Tibial nerve (tissue), 4 donors: ENCODE measurements at regions not wholly inside any gene's neighbourhood (a gene's known extent, or its start where the extent isn't known, plus 50 kb on each side); places are given as distances from the start of the nearest gene placed in this dataset.

ENCODE experiments used
- EP300 ChIP-seq, 2 donors: sonication (generic); formaldehyde crosslinking; IDR thresholded peaks; one replicate each; pipeline ENCODE4 v1.6.1; 2017; ENCODE audit warnings: antibody characterized with exemption in 2 of 2, mild to moderate bottlenecking in 1 of 2
- POLR2A ChIP-seq, 2 donors: fragments of 450-650 bp; IDR thresholded peaks; one replicate each; pipeline ENCODE4 v1.6.1; 2017; ENCODE audit warnings: antibody characterized with exemption in 2 of 2, mild to moderate bottlenecking in 2 of 2, moderate library complexity in 2 of 2
- TF ChIP-seq, protein P1 (sequence below), 5 experiments: fragments of 200-600 bp in 3 of 5; fragments of 450-650 bp in 2 of 5; sonication (generic) in 3 of 5; IDR thresholded peaks; one replicate each; pipeline ENCODE4 v1.5.1; 2016 to 2019; ENCODE audit warnings: antibody characterized with exemption in 5 of 5, mild to moderate bottlenecking in 3 of 5, moderate library complexity in 2 of 5

- no peak for TF ChIP-seq POLR2A (IDR thresholded peaks at IDR 0.05)
- TF ChIP-seq EP300 (IDR thresholded peaks at IDR 0.05), result no peak
- TF ChIP-seq, protein P1, sequence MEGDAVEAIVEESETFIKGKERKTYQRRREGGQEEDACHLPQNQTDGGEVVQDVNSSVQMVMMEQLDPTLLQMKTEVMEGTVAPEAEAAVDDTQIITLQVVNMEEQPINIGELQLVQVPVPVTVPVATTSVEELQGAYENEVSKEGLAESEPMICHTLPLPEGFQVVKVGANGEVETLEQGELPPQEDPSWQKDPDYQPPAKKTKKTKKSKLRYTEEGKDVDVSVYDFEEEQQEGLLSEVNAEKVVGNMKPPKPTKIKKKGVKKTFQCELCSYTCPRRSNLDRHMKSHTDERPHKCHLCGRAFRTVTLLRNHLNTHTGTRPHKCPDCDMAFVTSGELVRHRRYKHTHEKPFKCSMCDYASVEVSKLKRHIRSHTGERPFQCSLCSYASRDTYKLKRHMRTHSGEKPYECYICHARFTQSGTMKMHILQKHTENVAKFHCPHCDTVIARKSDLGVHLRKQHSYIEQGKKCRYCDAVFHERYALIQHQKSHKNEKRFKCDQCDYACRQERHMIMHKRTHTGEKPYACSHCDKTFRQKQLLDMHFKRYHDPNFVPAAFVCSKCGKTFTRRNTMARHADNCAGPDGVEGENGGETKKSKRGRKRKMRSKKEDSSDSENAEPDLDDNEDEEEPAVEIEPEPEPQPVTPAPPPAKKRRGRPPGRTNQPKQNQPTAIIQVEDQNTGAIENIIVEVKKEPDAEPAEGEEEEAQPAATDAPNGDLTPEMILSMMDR (IDR thresholded peaks at IDR 0.05), result no peak
Observed at GRCh38 chr5:165370794-165371193, 1865.4 kb downstream of the MAT2B start.
